Ammon's horn (tissue), 1 donor: ENCODE measurements at regions not wholly inside any gene's neighbourhood (a gene's known extent, or its start where the extent isn't known, plus 50 kb on each side); places are given as distances from the start of the nearest gene placed in this dataset.
"Not testable (repeated sequence)": the region's sequence is repeated elsewhere in the genome, so short reads cannot be mapped to it uniquely, and the experiment has no call there.

Experiments used
- DNase-seq: peaks from one replicate; pipeline ENCODE4 v3.0.0-alpha.2; 2016; ENCODE audit warnings: low spot score

DNA sequence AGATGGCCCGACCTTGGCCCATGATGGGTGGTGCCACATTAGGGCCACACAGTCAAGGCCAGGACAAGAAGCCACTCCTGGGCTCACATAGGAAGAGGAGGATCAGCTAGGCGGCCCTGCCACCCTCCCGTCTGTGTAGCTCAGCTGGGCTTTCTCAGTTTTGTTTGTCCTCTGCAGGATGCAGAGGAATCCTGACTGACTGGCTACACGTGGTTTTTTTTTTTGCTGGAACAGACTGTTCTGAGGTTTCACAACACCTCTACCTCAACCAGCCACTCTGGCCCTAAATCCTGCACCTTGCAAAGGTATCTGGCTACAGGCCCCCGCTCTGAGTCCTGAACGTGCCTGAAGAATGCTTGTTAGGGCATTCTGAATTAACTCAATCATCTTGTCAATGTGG lies 88.3 kb upstream of the MSX2 start:
- no peak for DNase-seq

DNA sequence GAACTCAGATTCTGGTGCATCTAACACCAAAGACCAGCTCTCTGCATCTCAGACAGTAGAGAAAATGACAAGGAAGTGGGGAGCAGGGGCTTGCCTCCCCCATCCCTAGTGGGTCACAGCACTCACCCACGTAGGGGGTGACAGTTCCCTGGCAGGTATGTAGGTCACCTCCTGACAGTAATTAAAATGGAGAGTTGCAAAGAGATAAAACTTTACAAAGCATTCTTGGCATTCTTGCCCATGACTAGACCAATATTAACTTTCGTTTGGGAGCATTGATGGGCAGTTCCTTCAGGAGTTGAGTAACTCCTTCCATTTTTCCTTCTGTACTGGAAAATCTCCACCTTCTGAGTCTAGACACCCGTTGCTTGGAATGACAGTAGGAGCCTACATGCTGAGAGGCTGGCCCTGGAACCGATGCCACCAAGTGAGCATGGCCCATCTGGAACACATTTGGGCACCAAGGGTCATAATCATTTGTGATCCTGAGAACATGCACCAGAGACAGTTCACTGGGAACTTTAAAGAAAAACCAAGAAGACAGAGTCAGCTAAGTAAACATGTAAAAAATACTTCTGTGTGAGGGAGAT lies 81.5 kb upstream of the MSX2 start:
- no peak for DNase-seq

DNA sequence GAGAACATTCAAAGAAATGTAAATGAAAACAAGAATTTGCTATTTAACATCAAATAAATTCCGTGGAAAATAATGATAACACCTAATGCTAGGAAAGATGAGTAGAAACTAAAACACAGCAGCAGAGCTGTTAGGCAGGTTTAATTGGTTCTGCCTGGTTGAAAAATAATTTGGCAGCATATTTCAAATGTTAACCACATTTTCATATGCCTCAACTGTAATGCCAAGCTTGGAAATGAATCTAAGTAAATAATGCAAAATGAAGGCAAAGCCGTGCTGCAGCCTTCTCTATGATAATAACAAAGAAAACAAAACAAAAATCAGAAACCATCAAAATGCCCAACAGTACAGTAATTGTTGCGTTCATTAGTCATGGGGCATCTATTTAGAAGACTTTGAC lies 79.9 kb upstream of the MSX2 start:
- no peak for DNase-seq

DNA sequence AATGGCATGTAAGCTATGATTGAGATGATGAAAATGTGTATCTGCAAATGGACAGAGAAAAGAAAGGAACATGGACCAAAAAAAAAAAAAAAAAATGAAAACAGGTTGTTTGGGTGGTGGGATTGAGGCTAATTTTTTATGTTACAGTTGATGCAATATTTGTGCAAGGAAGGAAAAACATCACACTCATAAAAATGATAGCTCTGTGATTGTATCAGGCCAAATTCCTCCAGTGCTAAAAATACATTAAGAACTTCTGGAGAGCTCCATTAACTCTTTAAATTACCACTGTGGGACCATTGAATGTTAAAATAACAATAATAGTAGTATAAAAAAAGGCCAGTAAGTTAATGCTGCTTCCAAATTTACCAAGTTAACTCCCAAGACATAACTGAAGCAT lies 79.5 kb upstream of the MSX2 start:
- no peak for DNase-seq

DNA sequence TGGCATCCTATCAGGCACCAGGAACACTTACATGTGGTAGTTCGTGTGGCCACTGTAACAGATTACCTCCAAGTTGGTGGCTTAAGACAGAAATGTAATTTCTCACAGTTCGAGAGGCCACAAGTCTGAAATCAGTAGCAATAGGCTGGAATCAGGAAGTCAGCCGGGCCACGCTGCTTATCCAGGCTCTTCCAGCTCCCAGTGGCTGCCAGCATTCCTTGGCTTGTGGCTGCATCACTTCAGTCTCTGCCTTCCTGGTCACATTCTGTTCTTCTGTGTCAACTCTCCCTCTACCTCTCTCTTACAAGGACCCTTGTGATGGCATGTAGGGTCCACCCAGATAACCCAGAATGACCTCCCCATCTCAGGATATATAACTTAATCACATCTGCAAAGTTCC lies 78.7 kb upstream of the MSX2 start:
- no peak for DNase-seq

DNA sequence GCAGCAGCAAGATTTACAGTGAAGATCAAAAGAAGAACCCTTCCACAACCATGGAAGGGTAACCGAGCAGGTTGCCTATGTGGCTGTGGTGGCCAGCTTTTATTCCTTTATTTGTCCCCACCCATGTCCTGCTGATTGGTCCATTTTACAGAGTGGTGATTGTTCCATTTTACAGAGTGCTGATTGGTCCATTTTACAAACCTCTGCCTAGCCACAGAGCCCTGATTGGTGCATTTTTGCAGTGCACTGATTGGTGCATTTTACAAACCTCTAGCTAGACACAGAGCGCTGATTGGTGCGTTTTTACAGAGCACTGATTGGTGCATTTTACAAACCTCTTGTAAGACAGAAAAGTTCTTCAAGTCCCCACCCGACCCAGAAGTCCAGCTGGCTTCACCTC lies 75.8 kb upstream of the MSX2 start:
- not testable (repeated sequence) for DNase-seq

DNA sequence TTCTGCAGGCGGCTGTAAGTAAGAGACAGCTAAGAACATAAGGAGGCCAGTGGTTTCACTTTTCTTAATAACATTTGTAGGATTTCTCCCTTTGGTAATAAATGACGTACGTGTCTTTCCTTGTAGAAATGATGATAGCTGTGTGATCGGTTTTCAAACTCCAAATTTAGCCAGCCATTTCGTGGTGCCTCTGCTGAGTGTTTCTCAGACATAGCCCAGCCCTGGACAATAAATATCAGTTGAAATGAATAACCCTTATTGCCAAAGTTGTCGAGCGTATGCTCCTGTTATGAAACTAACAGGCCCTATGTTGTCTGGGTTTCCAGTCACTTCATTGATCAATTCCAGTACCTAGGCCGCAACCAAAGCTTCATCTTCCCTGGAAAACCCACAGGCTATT lies 75.0 kb upstream of the MSX2 start:
- no peak for DNase-seq

DNA sequence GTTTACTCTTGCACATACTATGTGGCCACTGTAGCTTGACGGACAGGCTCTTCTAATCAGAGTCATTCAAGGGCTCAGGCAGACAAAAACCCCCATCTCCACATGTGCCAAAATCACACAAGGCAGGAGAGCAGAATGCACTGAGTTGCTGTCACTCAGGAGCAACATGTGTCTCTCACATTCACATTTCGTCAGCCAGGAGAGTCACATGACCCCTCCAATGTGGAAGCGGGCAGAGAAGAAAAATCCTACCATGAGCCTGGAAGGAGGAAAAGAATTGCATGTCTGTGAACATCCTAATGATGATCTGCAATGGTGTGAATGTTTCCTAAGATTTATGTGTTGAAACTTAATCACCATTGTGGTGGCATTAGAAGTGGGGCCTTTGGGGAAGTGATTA lies 69.9 kb upstream of the MSX2 start:
- DNase-seq: no peak

DNA sequence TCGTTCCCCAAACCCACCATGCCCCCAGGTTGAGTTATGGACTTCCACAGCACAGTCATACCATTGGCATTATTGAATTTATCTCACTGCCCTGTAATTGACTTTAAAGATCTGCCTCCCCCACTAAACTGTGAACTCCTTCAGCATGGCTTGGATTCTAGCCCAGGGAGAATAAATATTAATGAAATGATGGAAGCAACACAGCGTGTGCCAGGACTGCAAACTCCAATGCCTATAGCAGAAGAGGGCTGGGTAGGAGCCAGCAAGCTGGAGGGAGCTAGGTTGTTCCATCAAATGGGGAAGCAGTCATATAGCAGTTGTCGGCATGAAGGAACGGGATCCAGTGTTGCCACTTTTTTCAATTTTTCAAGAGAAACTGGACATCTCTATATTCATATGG lies 69.0 kb upstream of the MSX2 start:
- no peak for DNase-seq

DNA sequence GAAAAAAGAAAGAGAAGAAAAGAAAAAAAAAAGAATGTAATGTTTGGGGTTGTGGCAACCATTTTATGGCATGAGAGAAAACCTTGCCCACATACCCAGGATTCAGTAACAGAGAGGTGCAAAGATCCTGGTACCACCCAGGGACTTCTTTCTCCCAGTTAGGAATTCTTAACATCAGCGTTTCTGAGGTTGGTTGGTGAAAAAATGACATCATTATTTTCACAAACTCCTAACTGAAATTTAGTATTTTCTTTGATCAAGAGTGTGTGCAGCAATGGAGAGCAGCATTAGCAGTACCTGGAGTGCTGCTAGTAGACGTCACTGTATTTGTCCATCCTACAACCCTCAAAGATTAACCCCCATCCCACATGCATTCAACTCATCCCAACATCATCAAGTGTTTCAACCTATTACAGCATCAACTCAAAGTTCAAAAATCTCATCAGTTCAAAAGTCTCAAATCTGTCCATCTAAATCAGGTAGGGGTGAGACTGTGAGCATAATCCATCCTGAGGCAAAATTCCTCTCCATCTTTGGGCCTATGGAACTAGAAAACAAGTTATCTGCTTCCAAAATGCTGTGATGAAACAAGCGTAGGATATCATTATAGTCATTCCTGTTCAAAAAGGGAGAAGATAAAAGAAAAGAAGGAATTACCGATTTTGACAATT lies 60.1 kb upstream of the MSX2 start:
- DNase-seq: no peak

DNA sequence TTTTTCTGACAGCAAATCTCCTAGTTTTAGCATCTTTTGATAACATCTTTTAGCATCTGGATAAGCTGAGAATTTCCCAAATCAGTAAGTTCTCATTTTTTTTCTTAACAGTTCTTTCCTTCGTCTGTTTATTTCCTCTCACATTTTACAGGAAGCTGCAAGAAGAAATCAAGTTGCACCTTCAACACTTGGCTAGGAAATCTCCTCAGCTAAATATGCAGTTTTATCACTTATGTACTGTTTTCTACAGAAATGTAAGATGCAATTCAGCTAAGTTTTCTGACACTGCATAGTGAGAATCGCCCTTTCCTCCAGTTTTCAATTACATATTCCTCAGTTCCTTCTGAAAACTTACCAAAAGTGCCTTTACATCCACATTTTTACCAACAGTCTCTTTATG lies 59.0 kb upstream of the MSX2 start:
- DNase-seq: no peak

DNA sequence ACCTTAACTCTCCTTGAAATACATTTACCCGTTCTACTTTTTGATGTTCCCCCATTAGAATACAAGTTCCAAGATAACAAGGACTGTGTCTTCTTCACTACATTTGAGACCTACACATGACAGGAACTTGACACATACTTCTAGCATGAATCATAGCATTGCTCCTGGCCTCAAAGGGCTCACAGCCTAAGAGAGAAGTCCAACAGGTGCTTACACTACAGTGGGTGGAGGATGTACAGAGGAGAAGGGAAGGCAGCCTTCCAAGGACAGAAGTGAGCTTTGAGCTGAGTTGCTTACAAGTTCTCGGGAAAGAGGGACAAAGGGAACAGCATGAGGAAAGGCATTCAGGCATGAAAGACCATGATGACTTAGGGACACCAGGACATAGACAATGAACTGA lies 56.9 kb upstream of the MSX2 start:
- DNase-seq: no peak

DNA sequence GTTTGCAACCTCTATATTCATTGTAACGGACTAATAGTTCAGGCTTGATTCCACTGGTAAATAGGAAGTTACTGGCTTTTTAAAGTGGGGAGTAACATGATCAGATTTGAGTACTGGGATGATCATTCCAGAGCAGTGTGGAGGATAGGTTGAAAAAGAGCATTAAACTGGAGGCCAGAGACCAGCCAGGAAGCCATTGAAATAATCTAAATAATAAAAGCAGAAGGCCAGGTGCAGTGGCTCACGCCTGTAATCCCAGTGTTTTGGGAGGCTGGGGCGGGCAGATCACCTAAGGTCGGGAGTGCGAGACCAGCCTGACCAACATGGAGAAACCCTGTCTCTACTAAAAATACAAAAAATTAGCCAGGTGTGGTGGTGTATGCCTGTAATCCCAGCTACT lies 56.0 kb upstream of the MSX2 start:
- no peak for DNase-seq
